ENCODE measurements at regions not wholly inside any gene's neighbourhood (a gene's known extent, or its start where the extent isn't known, plus 50 kb on each side); places are given as distances from the start of the nearest gene placed in this dataset.
"Not testable (repeated sequence)": the region's sequence is repeated elsewhere in the genome, so short reads cannot be mapped to it uniquely, and the experiment has no call there.

DNA sequence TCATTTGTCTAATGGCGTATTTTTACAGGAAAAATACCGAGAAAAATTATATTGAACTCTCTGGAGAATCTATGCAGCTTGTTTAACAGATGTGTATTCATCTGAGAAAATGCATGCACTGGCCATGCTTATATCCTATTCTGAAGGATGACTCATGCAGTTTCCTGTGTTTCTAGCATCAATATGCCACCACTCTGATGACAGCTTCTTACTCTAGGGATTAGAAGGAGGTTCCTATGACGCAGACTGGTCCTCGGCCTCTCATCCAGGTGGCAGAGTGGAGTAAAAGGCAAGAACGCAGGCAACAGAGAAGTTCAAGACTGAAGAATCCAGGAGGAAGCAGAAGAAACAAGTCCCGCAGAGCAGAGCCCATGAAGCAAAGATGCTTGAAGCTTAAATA is 910.0 kb upstream of the ROBO1 start:
- Histone ChIP-seq H3K9me3 (ENCODE audit: control insufficient read depth, insufficient read depth, low read length) (no peaks in the 10 kb centered on the region; the same call in 1 of the 2 replicates), H3K36me3 (ENCODE audit: insufficient read depth, low read length) (no peaks in the 10 kb centered on the region)

GRCh38 chr3:80676866-80677265 is 909.1 kb upstream of the ROBO1 start:
- H3K9me3 ChIP-seq (ENCODE audit: control insufficient read depth, insufficient read depth, low read length): no peaks in the 10 kb centered on the region
- no peaks in the 10 kb centered on the region for H3K36me3 ChIP-seq (ENCODE audit: insufficient read depth, low read length)
- no peaks in the 10 kb centered on the region for H3K4me1 ChIP-seq (ENCODE audit: insufficient read depth, low read length)
- H3K9ac ChIP-seq (ENCODE audit: low read depth, low read length): no peak overlapping the region

More for the DNA sequence above, 910.0 kb upstream of the ROBO1 start:
- Histone ChIP-seq H3K9ac (ENCODE audit: low read depth, low read length) (no peak overlapping the region), H3K4me1 (ENCODE audit: insufficient read depth, low read length) (no peaks in the 10 kb centered on the region)

DNA sequence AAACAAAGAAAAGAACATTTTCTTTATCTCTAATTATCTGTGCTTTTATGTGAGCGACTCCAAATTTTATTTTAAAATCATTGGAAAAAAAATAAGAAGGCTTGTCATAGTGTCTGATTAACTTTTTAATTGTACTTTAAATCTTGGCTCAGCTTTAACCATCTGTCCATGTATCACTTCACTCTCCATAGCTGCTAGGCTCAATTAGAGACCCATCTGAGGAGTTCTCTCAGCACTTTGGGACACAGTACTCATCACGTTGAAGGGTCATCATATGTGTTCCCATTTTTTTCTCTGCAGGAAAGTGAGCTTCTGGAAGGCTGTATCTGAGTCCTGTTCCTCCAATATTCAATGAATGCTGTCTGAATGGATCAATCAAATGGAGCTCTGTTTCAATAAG is 908.5 kb upstream of the ROBO1 start:
- Histone ChIP-seq H3K36me3 (ENCODE audit: insufficient read depth, low read length) (no peaks in the 10 kb centered on the region), H3K4me1 (ENCODE audit: insufficient read depth, low read length) (no peaks in the 10 kb centered on the region), H3K9me3 (ENCODE audit: control insufficient read depth, insufficient read depth, low read length) (no peaks in the 10 kb centered on the region), H3K9ac (ENCODE audit: low read depth, low read length) (no peak overlapping the region)

DNA sequence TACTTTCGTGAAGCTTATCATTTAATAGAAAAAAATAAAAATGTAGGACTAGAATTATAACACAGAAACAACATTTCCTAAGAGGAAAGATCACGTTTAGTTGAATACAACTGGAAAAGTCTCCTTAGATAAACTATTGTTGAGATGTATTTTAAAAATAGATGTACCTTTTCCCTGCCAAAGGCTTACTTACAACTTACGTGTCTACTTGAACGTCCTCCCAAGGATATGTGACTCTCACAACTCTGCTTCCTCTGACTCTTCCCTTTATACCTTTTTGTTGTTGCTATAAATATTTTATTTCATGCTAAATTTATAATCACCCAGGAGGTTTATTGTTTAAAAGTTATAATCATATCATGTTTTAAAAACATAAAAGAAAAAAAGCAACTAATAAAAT is 908.0 kb upstream of the ROBO1 start:
- Histone ChIP-seq H3K9me3 (ENCODE audit: control insufficient read depth, insufficient read depth, low read length) (no peaks in the 10 kb centered on the region; the same call in 1 of the 2 replicates), H3K4me1 (ENCODE audit: insufficient read depth, low read length) (no peaks in the 10 kb centered on the region), H3K9ac (ENCODE audit: low read depth, low read length) (no peak overlapping the region), H3K36me3 (ENCODE audit: insufficient read depth, low read length) (no peaks in the 10 kb centered on the region)

DNA sequence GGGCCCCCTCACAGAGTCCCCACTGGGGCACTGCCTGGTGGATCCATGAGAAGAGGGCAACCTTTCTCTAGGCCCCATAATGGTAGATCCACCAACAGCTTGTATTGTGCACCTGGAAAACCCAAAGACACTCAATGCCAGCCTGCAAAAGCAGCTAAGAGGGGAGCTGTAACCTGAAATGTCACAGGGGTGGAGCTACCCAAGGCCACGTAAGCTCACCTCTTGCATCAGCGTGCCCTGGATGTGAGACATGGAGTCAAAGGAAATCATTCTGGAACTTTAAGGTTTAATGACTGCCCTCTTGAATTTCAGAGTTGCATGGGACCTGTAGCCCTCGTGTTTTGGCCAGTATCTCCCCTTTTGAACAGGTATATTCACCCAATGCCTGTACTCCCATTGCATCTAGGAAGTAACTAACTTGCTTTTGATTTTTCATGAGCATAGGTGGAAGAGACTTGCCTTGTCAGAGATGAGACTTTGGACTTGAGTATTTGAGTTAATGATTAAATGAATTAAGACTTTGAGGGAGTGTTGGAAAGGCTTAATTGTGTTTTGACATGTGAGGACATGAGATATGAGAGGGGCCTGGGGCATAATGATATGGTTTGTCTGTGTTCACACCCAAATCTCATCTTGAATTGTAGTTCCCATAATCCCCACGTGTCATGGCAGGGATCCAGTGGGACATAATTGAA is 900.9 kb upstream of the ROBO1 start:
- Histone ChIP-seq H3K9me3 (ENCODE audit: control insufficient read depth, insufficient read depth, low read length) (peaks cover 9% of the 10 kb centered on the region; the same call in 1 of the 2 replicates), H3K4me1 (ENCODE audit: insufficient read depth, low read length) (no peaks in the 10 kb centered on the region), H3K9ac (ENCODE audit: low read depth, low read length) (no peak overlapping the region), H3K36me3 (ENCODE audit: insufficient read depth, low read length) (no peaks in the 10 kb centered on the region)

DNA sequence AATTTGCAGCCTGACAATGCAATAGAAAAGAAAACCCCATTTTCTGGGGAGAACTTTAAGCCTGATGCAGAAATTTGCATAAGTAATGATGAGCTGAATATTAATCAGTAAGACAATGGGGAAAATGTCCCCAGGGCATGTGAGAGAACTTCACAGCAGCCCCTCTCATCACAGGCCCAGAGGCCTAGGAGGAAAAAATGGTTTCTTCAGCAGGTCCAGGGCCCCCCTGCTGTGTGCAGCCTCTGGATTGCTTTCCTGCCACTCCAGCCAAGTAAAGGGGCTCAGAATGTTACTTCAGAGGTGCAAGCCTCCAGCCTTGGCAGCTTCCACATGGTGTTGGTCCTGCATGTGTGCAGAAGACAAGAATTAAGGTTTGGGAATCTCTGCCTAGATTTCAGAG is 900.3 kb upstream of the ROBO1 start:
- H3K9me3 ChIP-seq (ENCODE audit: control insufficient read depth, insufficient read depth, low read length): peaks cover 9% of the 10 kb centered on the region; the same call in 1 of the 2 replicates
- no peak overlapping the region for H3K9ac ChIP-seq (ENCODE audit: low read depth, low read length)
- no peaks in the 10 kb centered on the region for H3K4me1 ChIP-seq (ENCODE audit: insufficient read depth, low read length)
- H3K36me3 ChIP-seq (ENCODE audit: insufficient read depth, low read length): no peaks in the 10 kb centered on the region

- H3K9me3 ChIP-seq (ENCODE audit: control insufficient read depth, insufficient read depth, low read length): peaks cover 5% of the 10 kb centered on the region; the same call in 1 of the 2 replicates
- no peaks in the 10 kb centered on the region for H3K36me3 ChIP-seq (ENCODE audit: insufficient read depth, low read length)
- no peaks in the 10 kb centered on the region for H3K4me1 ChIP-seq (ENCODE audit: insufficient read depth, low read length)
- no peak overlapping the region for H3K9ac ChIP-seq (ENCODE audit: low read depth, low read length)
Measured at GRCh38 chr3:80663426-80663825, 895.6 kb upstream of the ROBO1 start.

GRCh38 chr3:80655216-80655615 is 887.4 kb upstream of the ROBO1 start:
- no peaks in the 10 kb centered on the region for H3K4me1 ChIP-seq (ENCODE audit: insufficient read depth, low read length)
- H3K36me3 ChIP-seq (ENCODE audit: insufficient read depth, low read length): no peaks in the 10 kb centered on the region
- H3K9ac ChIP-seq (ENCODE audit: low read depth, low read length): no peak overlapping the region
- peaks cover 2% of the 10 kb centered on the region; the same call in 1 of the 2 replicates for H3K9me3 ChIP-seq (ENCODE audit: control insufficient read depth, insufficient read depth, low read length)

- Histone ChIP-seq H3K4me1 (ENCODE audit: insufficient read depth, low read length) (no peaks in the 10 kb centered on the region), H3K9ac (ENCODE audit: low read depth, low read length) (no peak overlapping the region), H3K9me3 (ENCODE audit: control insufficient read depth, insufficient read depth, low read length) (peaks cover 2% of the 10 kb centered on the region; the same call in 1 of the 2 replicates), H3K36me3 (ENCODE audit: insufficient read depth, low read length) (no peaks in the 10 kb centered on the region)
Measured at GRCh38 chr3:80649170-80649569, 881.4 kb upstream of the ROBO1 start.

- Histone ChIP-seq H3K36me3 (ENCODE audit: insufficient read depth, low read length) (no peaks in the 10 kb centered on the region), H3K9ac (ENCODE audit: low read depth, low read length) (no peak overlapping the region), H3K4me1 (ENCODE audit: insufficient read depth, low read length) (no peaks in the 10 kb centered on the region), H3K9me3 (ENCODE audit: control insufficient read depth, insufficient read depth, low read length) (no peaks in the 10 kb centered on the region)
Measured at GRCh38 chr3:80643421-80643820, 875.6 kb upstream of the ROBO1 start.

- Histone ChIP-seq H3K9ac (ENCODE audit: low read depth, low read length) (no peak overlapping the region), H3K4me1 (ENCODE audit: insufficient read depth, low read length) (no peaks in the 10 kb centered on the region), H3K36me3 (ENCODE audit: insufficient read depth, low read length) (no peaks in the 10 kb centered on the region), H3K9me3 (ENCODE audit: control insufficient read depth, insufficient read depth, low read length) (no peaks in the 10 kb centered on the region)
Measured at GRCh38 chr3:80618295-80619256, 850.8 kb upstream of the ROBO1 start.

- Histone ChIP-seq H3K9me3 (ENCODE audit: control insufficient read depth, insufficient read depth, low read length) (no peaks in the 10 kb centered on the region), H3K9ac (ENCODE audit: low read depth, low read length) (no peak overlapping the region), H3K36me3 (ENCODE audit: insufficient read depth, low read length) (no peaks in the 10 kb centered on the region), H3K4me1 (ENCODE audit: insufficient read depth, low read length) (peaks cover 4% of the 10 kb centered on the region; the same call in 1 of the 2 replicates)
Measured at GRCh38 chr3:80612366-80612765, 844.6 kb upstream of the ROBO1 start.

DNA sequence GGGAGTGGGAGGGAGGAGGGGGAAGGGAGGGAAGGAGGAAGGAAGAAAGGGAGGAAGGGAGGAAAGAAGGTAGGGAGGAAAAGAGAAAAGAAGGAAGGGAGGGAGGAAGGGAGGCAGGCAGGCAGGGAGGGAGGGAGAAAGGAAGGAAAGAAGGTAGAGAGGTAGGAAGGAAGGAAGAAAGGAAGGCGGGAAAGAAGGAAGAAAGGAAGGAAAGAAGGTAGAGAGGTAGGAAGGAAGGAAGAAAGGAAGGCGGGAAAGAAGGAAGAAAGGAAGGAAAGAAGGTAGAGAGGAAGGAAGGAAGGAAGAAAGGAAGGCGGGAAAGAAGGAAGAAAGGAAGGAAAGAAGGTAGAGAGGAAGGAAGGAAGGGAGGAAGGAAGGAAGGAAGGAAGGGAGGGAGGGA is 840.3 kb upstream of the ROBO1 start:
- H3K36me3 ChIP-seq (ENCODE audit: insufficient read depth, low read length); H3K4me1 ChIP-seq (ENCODE audit: insufficient read depth, low read length); H3K9ac ChIP-seq (ENCODE audit: low read depth, low read length); H3K9me3 ChIP-seq (ENCODE audit: control insufficient read depth, insufficient read depth, low read length): not testable (repeated sequence)

- Histone ChIP-seq H3K9me3 (ENCODE audit: control insufficient read depth, insufficient read depth, low read length) (no peaks in the 10 kb centered on the region), H3K9ac (ENCODE audit: low read depth, low read length) (no peak overlapping the region), H3K36me3 (ENCODE audit: insufficient read depth, low read length) (no peaks in the 10 kb centered on the region), H3K4me1 (ENCODE audit: insufficient read depth, low read length) (peaks cover 5% of the 10 kb centered on the region; the same call in 1 of the 2 replicates)
Measured at GRCh38 chr3:80606073-80606472, 838.3 kb upstream of the ROBO1 start.

GRCh38 chr3:80601479-80601878 is 833.7 kb upstream of the ROBO1 start:
- Histone ChIP-seq H3K4me1 (ENCODE audit: insufficient read depth, low read length) (no peaks in the 10 kb centered on the region; the same call in 1 of the 2 replicates), H3K9ac (ENCODE audit: low read depth, low read length) (no peak overlapping the region), H3K36me3 (ENCODE audit: insufficient read depth, low read length) (no peaks in the 10 kb centered on the region), H3K9me3 (ENCODE audit: control insufficient read depth, insufficient read depth, low read length) (no peaks in the 10 kb centered on the region)

Measured in ES-I3 (cell line).